ENCODE measurements at regions not wholly inside any gene's neighbourhood (a gene's known extent, or its start where the extent isn't known, plus 50 kb on each side); places are given as distances from the start of the nearest gene placed in this dataset.

DNA sequence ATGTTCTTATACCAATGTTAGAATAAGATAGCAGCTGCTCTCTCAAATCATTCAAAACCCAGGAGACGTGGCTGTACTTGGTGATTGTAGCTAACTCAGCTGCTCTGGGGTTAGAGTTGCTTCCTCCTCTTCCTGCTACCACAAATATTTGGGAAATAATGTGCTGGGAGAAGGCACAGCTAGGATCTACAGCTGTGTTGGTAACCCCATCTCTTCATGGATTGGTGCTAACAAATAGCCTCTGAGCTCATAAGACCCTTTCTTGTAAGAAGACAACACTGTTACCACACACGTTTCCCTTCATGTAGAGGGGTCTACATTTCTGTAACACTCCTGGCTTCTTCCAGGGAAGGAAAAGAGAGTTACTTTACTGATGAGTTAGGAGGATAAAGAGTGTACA lies 911.0 kb upstream of the CITED2 start:
- FAIRE-seq (no peak), DNase-seq (ENCODE audit: low read depth) (no peak)
- no peaks in the 10 kb centered on the region for H3K9me3 ChIP-seq (ENCODE audit: insufficient read depth, low read depth, low read length)
- no peak overlapping the region for H3K4me3 Mint-ChIP-seq (ENCODE audit: unreplicated experiment)
- H3K36me3 ChIP-seq (ENCODE audit: insufficient read depth, low read length) = no peaks in the 10 kb centered on the region
- no peaks in the 10 kb centered on the region for H4K20me1 ChIP-seq (ENCODE audit: insufficient read depth, low read length)
- TF ChIP-seq, protein P1, sequence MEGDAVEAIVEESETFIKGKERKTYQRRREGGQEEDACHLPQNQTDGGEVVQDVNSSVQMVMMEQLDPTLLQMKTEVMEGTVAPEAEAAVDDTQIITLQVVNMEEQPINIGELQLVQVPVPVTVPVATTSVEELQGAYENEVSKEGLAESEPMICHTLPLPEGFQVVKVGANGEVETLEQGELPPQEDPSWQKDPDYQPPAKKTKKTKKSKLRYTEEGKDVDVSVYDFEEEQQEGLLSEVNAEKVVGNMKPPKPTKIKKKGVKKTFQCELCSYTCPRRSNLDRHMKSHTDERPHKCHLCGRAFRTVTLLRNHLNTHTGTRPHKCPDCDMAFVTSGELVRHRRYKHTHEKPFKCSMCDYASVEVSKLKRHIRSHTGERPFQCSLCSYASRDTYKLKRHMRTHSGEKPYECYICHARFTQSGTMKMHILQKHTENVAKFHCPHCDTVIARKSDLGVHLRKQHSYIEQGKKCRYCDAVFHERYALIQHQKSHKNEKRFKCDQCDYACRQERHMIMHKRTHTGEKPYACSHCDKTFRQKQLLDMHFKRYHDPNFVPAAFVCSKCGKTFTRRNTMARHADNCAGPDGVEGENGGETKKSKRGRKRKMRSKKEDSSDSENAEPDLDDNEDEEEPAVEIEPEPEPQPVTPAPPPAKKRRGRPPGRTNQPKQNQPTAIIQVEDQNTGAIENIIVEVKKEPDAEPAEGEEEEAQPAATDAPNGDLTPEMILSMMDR (IDR thresholded peaks at IDR 0.05; ENCODE audit: insufficient read depth, low read depth, low read length) = no peak
- no peak for TF ChIP-seq EZH2 (IDR thresholded peaks at IDR 0.05; ENCODE audit: insufficient read depth, low read length)
- H3K79me2 ChIP-seq (ENCODE audit: insufficient read depth, low read length) = no peaks in the 10 kb centered on the region
- H3K27ac ChIP-seq (ENCODE audit: low read depth, low read length) = no peak overlapping the region
- no peak overlapping the region for H3K9ac ChIP-seq (ENCODE audit: low read length)
- no peaks in the 10 kb centered on the region for H3K9me3 Mint-ChIP-seq (ENCODE audit: unreplicated experiment)
- H3K36me3 Mint-ChIP-seq (ENCODE audit: low read depth, unreplicated experiment) = no peaks in the 10 kb centered on the region
- H3K4me3 ChIP-seq (ENCODE audit: insufficient read depth, low read depth, low read length) = no peak overlapping the region
- no peaks in the 10 kb centered on the region for H3K27me3 ChIP-seq (ENCODE audit: insufficient read depth, low read length)
- no peak overlapping the region for H3K27ac Mint-ChIP-seq (ENCODE audit: unreplicated experiment)
- no peaks in the 10 kb centered on the region for H3K4me1 ChIP-seq (ENCODE audit: insufficient read depth, low read length)
- H3K27me3 Mint-ChIP-seq (ENCODE audit: low read depth, unreplicated experiment) = no peaks in the 10 kb centered on the region
- peaks cover 2% of the 10 kb centered on the region for H3K4me1 Mint-ChIP-seq (ENCODE audit: low read depth, unreplicated experiment)
- no peak overlapping the region for H2AFZ ChIP-seq (ENCODE audit: low read depth, low read length)
- no peak overlapping the region for H3K4me2 ChIP-seq (ENCODE audit: low read length)

DNA sequence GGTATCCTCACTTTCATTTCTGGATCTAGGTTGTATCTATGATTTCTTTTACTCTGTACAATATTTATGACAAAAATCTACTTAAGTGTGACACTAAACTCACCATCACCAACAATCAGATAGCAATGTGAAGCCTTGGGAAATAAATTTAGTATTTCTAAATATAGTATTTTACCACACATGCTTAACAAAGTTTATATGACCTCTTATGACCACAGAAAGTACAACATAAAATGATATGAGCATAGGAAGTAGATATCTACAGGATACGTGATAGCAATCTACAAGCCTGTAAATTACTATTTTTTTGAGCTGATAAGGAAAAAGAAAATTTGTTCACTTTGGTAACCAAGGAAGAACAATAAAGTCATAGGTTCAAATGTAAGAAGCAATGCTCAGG lies 910.4 kb upstream of the CITED2 start:
- H3K27me3 ChIP-seq (ENCODE audit: insufficient read depth, low read length) = no peaks in the 10 kb centered on the region
- H3K79me2 ChIP-seq (ENCODE audit: insufficient read depth, low read length) = no peaks in the 10 kb centered on the region
- H3K4me1 ChIP-seq (ENCODE audit: insufficient read depth, low read length) = no peaks in the 10 kb centered on the region
- FAIRE-seq (no peak), DNase-seq (ENCODE audit: low read depth) (no peak)
- no peak overlapping the region for H3K27ac ChIP-seq (ENCODE audit: low read depth, low read length)
- no peaks in the 10 kb centered on the region for H3K9me3 ChIP-seq (ENCODE audit: insufficient read depth, low read depth, low read length)
- no peak for TF ChIP-seq EZH2 (IDR thresholded peaks at IDR 0.05; ENCODE audit: insufficient read depth, low read length)
- TF ChIP-seq, protein P1 (IDR thresholded peaks at IDR 0.05; ENCODE audit: insufficient read depth, low read depth, low read length) = no peak
- H3K36me3 Mint-ChIP-seq (ENCODE audit: low read depth, unreplicated experiment) = no peaks in the 10 kb centered on the region
- no peaks in the 10 kb centered on the region for H3K27me3 Mint-ChIP-seq (ENCODE audit: low read depth, unreplicated experiment)
- no peak overlapping the region for H2AFZ ChIP-seq (ENCODE audit: low read depth, low read length)
- no peaks in the 10 kb centered on the region for H4K20me1 ChIP-seq (ENCODE audit: insufficient read depth, low read length)
- H3K36me3 ChIP-seq (ENCODE audit: insufficient read depth, low read length) = no peaks in the 10 kb centered on the region
- no peak overlapping the region for H3K9ac ChIP-seq (ENCODE audit: low read length)
- peaks cover 2% of the 10 kb centered on the region for H3K4me1 Mint-ChIP-seq (ENCODE audit: low read depth, unreplicated experiment)
- H3K27ac Mint-ChIP-seq (ENCODE audit: unreplicated experiment) = no peak overlapping the region
- no peak overlapping the region for H3K4me3 Mint-ChIP-seq (ENCODE audit: unreplicated experiment)
- no peak overlapping the region for H3K4me2 ChIP-seq (ENCODE audit: low read length)
- H3K4me3 ChIP-seq (ENCODE audit: insufficient read depth, low read depth, low read length) = no peak overlapping the region
- no peaks in the 10 kb centered on the region for H3K9me3 Mint-ChIP-seq (ENCODE audit: unreplicated experiment)

DNA sequence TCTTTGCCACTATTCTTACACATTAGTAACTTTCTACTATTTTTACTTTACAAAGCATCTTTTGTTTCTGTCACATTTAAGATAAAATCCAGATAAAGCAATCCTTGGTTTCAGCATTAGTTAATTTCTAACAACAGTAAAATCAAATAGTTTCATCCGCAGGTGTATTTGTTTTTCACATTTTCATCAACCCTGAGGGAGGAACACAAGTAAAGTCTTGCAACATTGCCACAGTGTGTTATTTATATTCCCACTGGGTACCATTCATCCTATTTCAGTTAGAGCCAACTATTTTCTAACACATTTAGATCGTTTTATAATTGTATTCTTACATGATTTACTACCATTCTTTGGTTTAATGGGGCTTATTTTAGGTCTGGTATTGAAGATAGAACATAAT lies 908.7 kb upstream of the CITED2 start:
- H2AFZ ChIP-seq (ENCODE audit: low read depth, low read length) = no peak overlapping the region
- H3K79me2 ChIP-seq (ENCODE audit: insufficient read depth, low read length) = no peaks in the 10 kb centered on the region
- no peak overlapping the region for H3K4me3 ChIP-seq (ENCODE audit: insufficient read depth, low read depth, low read length)
- Mint-ChIP-seq H3K36me3 (ENCODE audit: low read depth, unreplicated experiment) (no peaks in the 10 kb centered on the region), H3K27me3 (ENCODE audit: low read depth, unreplicated experiment) (no peaks in the 10 kb centered on the region), H3K4me3 (ENCODE audit: unreplicated experiment) (no peak overlapping the region), H3K4me1 (ENCODE audit: low read depth, unreplicated experiment) (peaks cover 2% of the 10 kb centered on the region), H3K9me3 (ENCODE audit: unreplicated experiment) (no peaks in the 10 kb centered on the region), H3K27ac (ENCODE audit: unreplicated experiment) (no peak overlapping the region)
- H3K9ac ChIP-seq (ENCODE audit: low read length) = no peak overlapping the region
- H3K36me3 ChIP-seq (ENCODE audit: insufficient read depth, low read length) = no peaks in the 10 kb centered on the region
- no peak for DNase-seq (ENCODE audit: low read depth)
- H4K20me1 ChIP-seq (ENCODE audit: insufficient read depth, low read length) = no peaks in the 10 kb centered on the region
- H3K27ac ChIP-seq (ENCODE audit: low read depth, low read length) = no peak overlapping the region
- H3K27me3 ChIP-seq (ENCODE audit: insufficient read depth, low read length) = no peaks in the 10 kb centered on the region
- no peaks in the 10 kb centered on the region for H3K9me3 ChIP-seq (ENCODE audit: insufficient read depth, low read depth, low read length)
- no peak for FAIRE-seq
- H3K4me2 ChIP-seq (ENCODE audit: low read length) = no peak overlapping the region
- H3K4me1 ChIP-seq (ENCODE audit: insufficient read depth, low read length) = no peaks in the 10 kb centered on the region
- TF ChIP-seq, protein P1 (IDR thresholded peaks at IDR 0.05; ENCODE audit: insufficient read depth, low read depth, low read length) = no peak
- no peak for TF ChIP-seq EZH2 (IDR thresholded peaks at IDR 0.05; ENCODE audit: insufficient read depth, low read length)
